DOHH2 (cell line): ENCODE measurements at regions not wholly inside any gene's neighbourhood (a gene's known extent, or its start where the extent isn't known, plus 50 kb on each side); places are given as distances from the start of the nearest gene placed in this dataset.
"Not testable (repeated sequence)": the region's sequence is repeated elsewhere in the genome, so short reads cannot be mapped to it uniquely, and the experiment has no call there.

Source experiments
- H3F3A ChIP-seq: fragments of 200-600 bp; sonication (generic), shearing (Covaris generic); 2 replicates; pipeline ENCODE4 v1.6.0; 2016; ENCODE audit warnings: antibody characterized with exemption, mild to moderate bottlenecking; ENCODE audit not compliant: control insufficient read depth, insufficient read depth
- H3K27ac ChIP-seq: fragments of 200-600 bp; sonication (generic); 2 replicates; pipeline ENCODE4 v1.5.1; 2014; ENCODE audit warnings: low read depth, mild to moderate bottlenecking, low read length, moderate library complexity
- H3K27me3 ChIP-seq: fragments of 200-600 bp; sonication (generic); 2 replicates; pipeline ENCODE4 v1.6.1; 2014; ENCODE audit warnings: mild to moderate bottlenecking, low read length, mixed read lengths; ENCODE audit not compliant: control insufficient read depth
- H3K36me3 ChIP-seq: fragments of 200-600 bp; sonication (generic); 2 replicates; pipeline ENCODE4 v1.6.1; 2014; ENCODE audit warnings: mild to moderate bottlenecking, low read length, moderate library complexity, mixed read lengths; ENCODE audit not compliant: control insufficient read depth
- H3K4me1 ChIP-seq: fragments of 200-600 bp; sonication (generic); 2 replicates; pipeline ENCODE4 v1.6.1; 2014; ENCODE audit warnings: mild to moderate bottlenecking, low read length, mixed read lengths; ENCODE audit not compliant: control insufficient read depth
- H3K4me2 ChIP-seq: fragments of 200-600 bp; sonication (generic); 2 replicates; pipeline ENCODE4 v1.6.0; 2014; ENCODE audit warnings: mild to moderate bottlenecking, low read length, moderate library complexity
- H3K4me3 ChIP-seq: fragments of 200-600 bp; sonication (generic); 2 replicates; pipeline ENCODE4 v1.5.1; 2014; ENCODE audit warnings: mild to moderate bottlenecking, low read length, mixed read lengths
- H3K79me2 ChIP-seq: fragments of 200-600 bp; sonication (generic); 2 replicates; pipeline ENCODE4 v1.6.1; 2014; ENCODE audit warnings: mild to moderate bottlenecking, low read length, mixed read lengths; ENCODE audit not compliant: control insufficient read depth
- H3K9me2 ChIP-seq: fragments of 200-600 bp; sonication (generic); replicated peaks from 2 replicates; pipeline ENCODE4 v1.6.1; 2014; ENCODE audit warnings: mild to moderate bottlenecking, low read length, mixed read lengths; ENCODE audit not compliant: control insufficient read depth
- H3K9me3 ChIP-seq: fragments of 200-600 bp; sonication (generic); 2 replicates; pipeline ENCODE4 v1.6.1; 2014; ENCODE audit warnings: antibody characterized with exemption, low read length, mixed read lengths; ENCODE audit not compliant: control insufficient read depth, insufficient read depth
- H4K20me1 ChIP-seq: fragments of 200-600 bp; sonication (generic); 2 replicates; pipeline ENCODE4 v1.6.0; 2014; ENCODE audit warnings: low read depth, mild to moderate bottlenecking, antibody characterized with exemption, low read length, moderate library complexity; ENCODE audit not compliant: control insufficient read depth, insufficient read depth
- EZH2phosphoT487 ChIP-seq: fragments of 200-600 bp; sonication (generic); IDR thresholded peaks from 2 replicates; pipeline ENCODE4 v1.6.1; 2017; ENCODE audit warnings: borderline replicate concordance, mild to moderate bottlenecking, antibody characterized with exemption, low read length, moderate library complexity, mixed read lengths
- TF ChIP-seq, protein P1 (sequence below): fragments of 200-600 bp; sonication (generic); IDR thresholded peaks from one replicate; pipeline ENCODE4 v1.5.1; 2014; ENCODE audit warnings: antibody characterized with exemption, mild to moderate bottlenecking, low read depth, low read length; ENCODE audit not compliant: poor library complexity, severe bottlenecking

DNA sequence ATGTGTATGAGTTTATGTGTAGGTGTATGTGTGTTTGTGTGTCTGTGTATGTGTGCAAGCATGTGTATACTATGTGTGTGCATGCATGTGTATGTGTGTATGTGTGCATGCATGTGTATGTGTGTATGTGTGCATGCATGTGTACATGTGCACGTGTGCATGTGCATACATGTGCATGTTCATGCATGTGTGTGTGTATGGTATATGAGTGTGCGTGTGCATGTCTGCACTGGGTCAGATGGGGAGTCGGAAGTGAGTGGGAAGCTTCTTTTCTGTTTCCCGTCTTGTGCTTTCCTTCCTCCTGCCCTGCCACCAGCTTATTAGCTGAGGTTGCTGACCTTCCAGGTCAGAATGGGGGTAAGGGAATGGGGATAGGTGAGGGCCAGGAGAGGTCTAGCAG, 174.7 kb downstream of the MAP2K4 start:
- no peak overlapping the region for H3K27ac ChIP-seq
- H3K4me1 ChIP-seq, result no peaks in the 10 kb centered on the region
- H3F3A ChIP-seq, result no peaks in the 10 kb centered on the region
- H4K20me1 ChIP-seq, result no peaks in the 10 kb centered on the region
- H3K9me3 ChIP-seq, result no peaks in the 10 kb centered on the region
- no peaks in the 10 kb centered on the region for H3K27me3 ChIP-seq
- no peak overlapping the region for H3K4me2 ChIP-seq
- H3K36me3 ChIP-seq, result no peaks in the 10 kb centered on the region
- no peak overlapping the region for H3K4me3 ChIP-seq
- no peaks in the 10 kb centered on the region for H3K79me2 ChIP-seq
- TF ChIP-seq, protein P1, sequence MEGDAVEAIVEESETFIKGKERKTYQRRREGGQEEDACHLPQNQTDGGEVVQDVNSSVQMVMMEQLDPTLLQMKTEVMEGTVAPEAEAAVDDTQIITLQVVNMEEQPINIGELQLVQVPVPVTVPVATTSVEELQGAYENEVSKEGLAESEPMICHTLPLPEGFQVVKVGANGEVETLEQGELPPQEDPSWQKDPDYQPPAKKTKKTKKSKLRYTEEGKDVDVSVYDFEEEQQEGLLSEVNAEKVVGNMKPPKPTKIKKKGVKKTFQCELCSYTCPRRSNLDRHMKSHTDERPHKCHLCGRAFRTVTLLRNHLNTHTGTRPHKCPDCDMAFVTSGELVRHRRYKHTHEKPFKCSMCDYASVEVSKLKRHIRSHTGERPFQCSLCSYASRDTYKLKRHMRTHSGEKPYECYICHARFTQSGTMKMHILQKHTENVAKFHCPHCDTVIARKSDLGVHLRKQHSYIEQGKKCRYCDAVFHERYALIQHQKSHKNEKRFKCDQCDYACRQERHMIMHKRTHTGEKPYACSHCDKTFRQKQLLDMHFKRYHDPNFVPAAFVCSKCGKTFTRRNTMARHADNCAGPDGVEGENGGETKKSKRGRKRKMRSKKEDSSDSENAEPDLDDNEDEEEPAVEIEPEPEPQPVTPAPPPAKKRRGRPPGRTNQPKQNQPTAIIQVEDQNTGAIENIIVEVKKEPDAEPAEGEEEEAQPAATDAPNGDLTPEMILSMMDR, result no peak
- TF ChIP-seq EZH2phosphoT487, result no peak
- no peaks in the 10 kb centered on the region for H3K9me2 ChIP-seq

DNA sequence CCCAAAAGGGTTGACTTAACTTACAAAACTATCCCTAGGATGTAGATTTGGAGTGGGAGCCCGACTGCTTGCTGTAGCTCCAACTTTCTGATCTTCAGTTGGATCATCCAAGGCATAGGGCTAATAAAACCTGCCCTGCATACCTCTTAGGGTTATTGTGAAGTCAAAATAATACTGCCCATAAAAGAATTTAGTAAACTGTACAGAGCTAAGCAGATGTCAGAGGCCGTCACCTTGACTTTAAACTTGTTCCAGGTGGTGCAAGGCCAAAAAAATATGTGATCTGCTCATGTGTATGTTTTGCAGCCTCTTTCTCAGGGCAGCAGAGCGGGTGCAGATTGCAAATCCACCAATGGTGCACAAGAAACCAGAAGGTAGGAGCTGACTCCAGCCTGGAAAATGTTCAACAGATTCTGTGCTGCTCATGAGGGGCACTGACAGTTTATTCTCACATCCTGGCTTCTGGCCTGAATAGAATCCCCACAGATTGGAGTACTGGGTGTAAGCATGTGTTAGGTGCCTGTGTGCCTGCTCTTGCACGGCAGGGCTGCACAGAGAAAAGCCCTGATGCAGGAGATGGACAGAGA, 180.7 kb downstream of the MAP2K4 start:
- no peak overlapping the region for H3K4me3 ChIP-seq

DNA sequence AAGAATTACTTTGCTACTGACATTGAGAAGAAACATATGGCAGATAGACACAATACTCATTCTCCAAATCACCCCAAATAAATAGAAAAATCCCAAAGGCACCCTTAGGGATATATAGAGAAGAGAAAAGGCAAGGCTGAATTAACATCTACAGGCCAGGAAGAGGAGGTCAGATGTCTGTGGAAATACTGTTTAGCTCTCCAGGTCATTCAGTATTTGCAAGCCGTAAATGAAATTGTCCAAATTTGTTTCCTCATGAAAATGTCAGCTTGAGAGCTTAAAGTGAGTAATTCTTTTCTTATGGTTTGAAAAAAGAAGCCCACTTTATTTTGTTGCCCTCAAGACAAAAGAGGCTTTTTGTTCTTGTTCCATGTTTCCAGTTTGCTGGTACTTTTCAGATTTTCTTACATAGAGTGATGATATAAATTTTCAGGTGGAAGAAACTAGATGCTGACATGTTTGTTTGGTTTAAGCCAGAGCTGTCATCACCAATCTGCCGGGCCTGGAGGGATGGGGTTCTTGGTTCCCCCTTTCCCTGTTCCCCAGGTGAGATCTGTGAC, 189.0 kb downstream of the MAP2K4 start:
- Histone ChIP-seq H3K9me3 (no peaks in the 10 kb centered on the region), H3K79me2 (no peaks in the 10 kb centered on the region), H3K4me2 (no peak overlapping the region), H3K9me2 (no peaks in the 10 kb centered on the region), H3K27ac (no peak overlapping the region), H3K4me3 (no peak overlapping the region), H4K20me1 (no peaks in the 10 kb centered on the region), H3K36me3 (no peaks in the 10 kb centered on the region), H3K27me3 (no peaks in the 10 kb centered on the region), H3F3A (no peaks in the 10 kb centered on the region), H3K4me1 (no peaks in the 10 kb centered on the region)
- TF ChIP-seq, protein P1, result no peak
- TF ChIP-seq EZH2phosphoT487, result no peak

More for the DNA sequence above, 180.7 kb downstream of the MAP2K4 start:
- TF ChIP-seq, protein P1, result no peak
- TF ChIP-seq EZH2phosphoT487, result no peak
- Histone ChIP-seq H3K27me3 (no peaks in the 10 kb centered on the region), H3K36me3 (no peaks in the 10 kb centered on the region), H3K4me1 (no peaks in the 10 kb centered on the region), H3K4me2 (no peak overlapping the region), H4K20me1 (no peaks in the 10 kb centered on the region), H3K9me3 (no peaks in the 10 kb centered on the region), H3F3A (no peaks in the 10 kb centered on the region), H3K9me2 (no peaks in the 10 kb centered on the region), H3K27ac (no peak overlapping the region), H3K79me2 (no peaks in the 10 kb centered on the region)

DNA sequence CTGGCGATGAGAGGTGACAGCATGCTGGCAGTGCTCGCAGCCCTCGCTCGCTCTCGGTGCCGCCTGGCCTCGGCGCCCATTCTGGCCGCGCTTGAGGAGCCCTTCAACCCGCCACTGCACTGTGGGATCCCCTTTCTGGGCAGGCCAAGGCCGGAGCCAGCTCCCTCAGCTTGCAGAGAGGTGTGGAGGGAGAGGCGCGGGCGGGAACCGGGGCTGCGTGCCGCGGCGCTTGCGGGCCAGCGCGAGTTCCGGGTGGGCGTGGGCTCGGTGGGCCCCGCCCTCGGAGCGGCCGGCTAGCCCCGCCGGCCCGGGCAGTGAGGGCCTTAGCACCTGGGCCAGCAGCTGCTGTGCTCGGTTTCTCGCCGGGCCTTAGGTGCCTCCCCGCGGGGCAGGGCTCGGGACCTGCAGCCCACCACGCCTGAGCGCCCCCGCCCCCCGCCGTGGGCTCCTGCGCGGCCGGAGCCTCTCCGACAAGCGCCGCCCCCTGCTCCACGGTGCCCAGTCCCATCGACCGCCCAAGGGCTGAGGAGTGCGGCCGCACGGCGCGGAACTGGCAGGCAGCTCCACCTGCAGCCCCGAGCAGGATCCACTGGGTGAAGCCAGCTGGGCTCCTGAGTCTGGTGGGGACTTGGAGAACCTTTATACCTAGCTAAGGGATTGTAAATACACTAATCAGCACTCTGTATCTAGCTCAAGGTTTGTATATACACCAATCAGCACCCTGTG, 200.2 kb downstream of the MAP2K4 start:
- not testable (repeated sequence) for H3K4me1 ChIP-seq, H3K9me2 ChIP-seq, H3K36me3 ChIP-seq, H3K4me3 ChIP-seq, H3F3A ChIP-seq, H3K27me3 ChIP-seq, H3K79me2 ChIP-seq, H3K27ac ChIP-seq, H3K9me3 ChIP-seq, H4K20me1 ChIP-seq, H3K4me2 ChIP-seq
